ENCODE measurements at regions not wholly inside any gene's neighbourhood (a gene's known extent, or its start where the extent isn't known, plus 50 kb on each side); places are given as distances from the start of the nearest gene placed in this dataset.

GRCh38 chr3:94269763-94270162 lies 206.9 kb downstream of the NSUN3 start:
- DNase-seq, result no peak

- DNase-seq, result no peak
These were observed 209.2 kb downstream of the NSUN3 start for GRCh38 chr3:94272016-94272415.

- DNase-seq, result no peak
These were observed 218.1 kb downstream of the NSUN3 start for GRCh38 chr3:94280958-94281357.

GRCh38 chr3:94285872-94286271 lies 223.0 kb downstream of the NSUN3 start:
- no peak for DNase-seq

GRCh38 chr3:94291686-94292085 lies 228.8 kb downstream of the NSUN3 start:
- DNase-seq, result no peak

GRCh38 chr3:94292151-94292550 lies 229.3 kb downstream of the NSUN3 start:
- DNase-seq, result no peak

- no peak for DNase-seq
These were observed 230.9 kb downstream of the NSUN3 start for GRCh38 chr3:94293793-94294195.

- no peak for DNase-seq
These were observed 231.9 kb downstream of the NSUN3 start for GRCh38 chr3:94294806-94295205.

- DNase-seq, result no peak
These were observed 236.9 kb downstream of the NSUN3 start for GRCh38 chr3:94299716-94300115.

GRCh38 chr3:94301366-94301765 lies 238.5 kb downstream of the NSUN3 start:
- DNase-seq, result no peak

- no peak for DNase-seq
These were observed 240.4 kb downstream of the NSUN3 start for GRCh38 chr3:94303266-94303665.

- peak; percentile 30 for DNase-seq
These were observed 241.0 kb downstream of the NSUN3 start for GRCh38 chr3:94303897-94304296.

- DNase-seq, result no peak
These were observed 242.1 kb downstream of the NSUN3 start for GRCh38 chr3:94304954-94305353.

- DNase-seq, result no peak
These were observed 243.2 kb downstream of the NSUN3 start for GRCh38 chr3:94305835-94306611.

GRCh38 chr3:94307588-94307987 lies 244.7 kb downstream of the NSUN3 start:
- DNase-seq, result no peak

- DNase-seq, result no peak
These were observed 245.9 kb downstream of the NSUN3 start for GRCh38 chr3:94308767-94309166.

GRCh38 chr3:94310341-94311135 lies 247.7 kb downstream of the NSUN3 start:
- DNase-seq, result no peak

- DNase-seq, result no peak
These were observed 248.8 kb downstream of the NSUN3 start for GRCh38 chr3:94311651-94312050.

GRCh38 chr3:94314218-94314883 lies 251.5 kb downstream of the NSUN3 start:
- DNase-seq, result no peak

- DNase-seq, result no peak
These were observed 254.2 kb downstream of the NSUN3 start for GRCh38 chr3:94317017-94317416.

- DNase-seq, result no peak
These were observed 260.7 kb downstream of the NSUN3 start for GRCh38 chr3:94323596-94323995.

GRCh38 chr3:94331831-94332230 lies 269.0 kb downstream of the NSUN3 start:
- no peak for DNase-seq

- no peak for DNase-seq
These were observed 273.3 kb downstream of the NSUN3 start for GRCh38 chr3:94336046-94336753.

Data from right hindlimb (tissue), 1 donor.